ENCODE measurements at regions not wholly inside any gene's neighbourhood (a gene's known extent, or its start where the extent isn't known, plus 50 kb on each side); places are given as distances from the start of the nearest gene placed in this dataset.

DNA sequence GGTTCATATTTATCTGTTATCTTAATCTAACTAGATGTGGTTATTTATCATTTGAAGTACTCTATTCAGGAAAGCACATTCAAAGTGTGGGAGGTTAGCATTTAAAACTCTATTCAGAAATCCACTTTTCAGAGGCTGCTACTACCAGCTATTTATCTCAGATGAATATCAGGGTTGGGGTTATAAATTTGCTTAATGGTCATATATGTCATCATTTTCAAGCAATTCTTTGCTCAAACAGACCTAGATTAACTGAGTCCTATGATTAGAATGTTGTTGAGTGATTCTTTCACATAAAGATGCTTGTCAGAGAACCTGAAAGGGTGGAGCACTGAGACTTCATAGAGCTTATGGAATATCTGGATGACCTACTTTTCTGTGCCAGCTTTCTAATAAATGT, 436.9 kb upstream of the TGFBR2 start:
- Histone ChIP-seq H3K4me1 (ENCODE audit: control insufficient read depth, extremely low read depth, insufficient read depth, low read length) (no peaks in the 10 kb centered on the region), H3K9ac (ENCODE audit: control insufficient read depth, extremely low read depth, insufficient read depth, low read length) (no peak overlapping the region), H3K27ac (ENCODE audit: control insufficient read depth, insufficient read depth, low read length) (no peak overlapping the region), H3K4me2 (ENCODE audit: control insufficient read depth, extremely low read depth, insufficient read depth, low read depth, low read length) (no peak overlapping the region), H3K27me3 (ENCODE audit: control insufficient read depth, extremely low read depth, insufficient read depth, low read length) (no peaks in the 10 kb centered on the region), H3K4me3 (ENCODE audit: control insufficient read depth in 2 of 3, extremely low read depth in 1 of 3, insufficient read depth in 2 of 3, low read depth in 1 of 3, low read length in 3 of 3) (no peak overlapping the region), H3K9me3 (ENCODE audit: control insufficient read depth, low read depth, low read length) (no peaks in the 10 kb centered on the region), H3K9me1 (ENCODE audit: control insufficient read depth, extremely low read depth, insufficient read depth, low read length) (no peaks in the 10 kb centered on the region), H2AFZ (ENCODE audit: control insufficient read depth, low read length) (no peak overlapping the region), H4K20me1 (ENCODE audit: control insufficient read depth, extremely low read depth, insufficient read depth, low read length) (no peaks in the 10 kb centered on the region), H3K36me3 (ENCODE audit: control insufficient read depth in 2 of 2, extremely low read depth in 1 of 2, insufficient read depth in 2 of 2, low read length in 2 of 2) (no peaks in the 10 kb centered on the region), H3K79me2 (ENCODE audit: control insufficient read depth, insufficient read depth, low read length) (no peaks in the 10 kb centered on the region)
- DNase-seq (ENCODE audit: low read depth, low spot score) (no peak), FAIRE-seq (no peak)
- dilution Hi-C loops (cut with MboI; ENCODE audit: extremely low pct_ligation_motif_present, low sequenced_read_pairs), result no loop called here
- TF ChIP-seq, protein P1, sequence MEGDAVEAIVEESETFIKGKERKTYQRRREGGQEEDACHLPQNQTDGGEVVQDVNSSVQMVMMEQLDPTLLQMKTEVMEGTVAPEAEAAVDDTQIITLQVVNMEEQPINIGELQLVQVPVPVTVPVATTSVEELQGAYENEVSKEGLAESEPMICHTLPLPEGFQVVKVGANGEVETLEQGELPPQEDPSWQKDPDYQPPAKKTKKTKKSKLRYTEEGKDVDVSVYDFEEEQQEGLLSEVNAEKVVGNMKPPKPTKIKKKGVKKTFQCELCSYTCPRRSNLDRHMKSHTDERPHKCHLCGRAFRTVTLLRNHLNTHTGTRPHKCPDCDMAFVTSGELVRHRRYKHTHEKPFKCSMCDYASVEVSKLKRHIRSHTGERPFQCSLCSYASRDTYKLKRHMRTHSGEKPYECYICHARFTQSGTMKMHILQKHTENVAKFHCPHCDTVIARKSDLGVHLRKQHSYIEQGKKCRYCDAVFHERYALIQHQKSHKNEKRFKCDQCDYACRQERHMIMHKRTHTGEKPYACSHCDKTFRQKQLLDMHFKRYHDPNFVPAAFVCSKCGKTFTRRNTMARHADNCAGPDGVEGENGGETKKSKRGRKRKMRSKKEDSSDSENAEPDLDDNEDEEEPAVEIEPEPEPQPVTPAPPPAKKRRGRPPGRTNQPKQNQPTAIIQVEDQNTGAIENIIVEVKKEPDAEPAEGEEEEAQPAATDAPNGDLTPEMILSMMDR (optimal IDR thresholded peaks at IDR 0.05 in 1 of 3, IDR thresholded peaks at IDR 0.05 in 1 of 3, conservative IDR thresholded peaks at IDR 0.05 in 1 of 3; ENCODE audit: extremely low read depth in 1 of 3, insufficient read depth in 2 of 3, low read length in 3 of 3), result no peak
- TF ChIP-seq EZH2 (IDR thresholded peaks at IDR 0.05; ENCODE audit: low read length), result no peak

DNA sequence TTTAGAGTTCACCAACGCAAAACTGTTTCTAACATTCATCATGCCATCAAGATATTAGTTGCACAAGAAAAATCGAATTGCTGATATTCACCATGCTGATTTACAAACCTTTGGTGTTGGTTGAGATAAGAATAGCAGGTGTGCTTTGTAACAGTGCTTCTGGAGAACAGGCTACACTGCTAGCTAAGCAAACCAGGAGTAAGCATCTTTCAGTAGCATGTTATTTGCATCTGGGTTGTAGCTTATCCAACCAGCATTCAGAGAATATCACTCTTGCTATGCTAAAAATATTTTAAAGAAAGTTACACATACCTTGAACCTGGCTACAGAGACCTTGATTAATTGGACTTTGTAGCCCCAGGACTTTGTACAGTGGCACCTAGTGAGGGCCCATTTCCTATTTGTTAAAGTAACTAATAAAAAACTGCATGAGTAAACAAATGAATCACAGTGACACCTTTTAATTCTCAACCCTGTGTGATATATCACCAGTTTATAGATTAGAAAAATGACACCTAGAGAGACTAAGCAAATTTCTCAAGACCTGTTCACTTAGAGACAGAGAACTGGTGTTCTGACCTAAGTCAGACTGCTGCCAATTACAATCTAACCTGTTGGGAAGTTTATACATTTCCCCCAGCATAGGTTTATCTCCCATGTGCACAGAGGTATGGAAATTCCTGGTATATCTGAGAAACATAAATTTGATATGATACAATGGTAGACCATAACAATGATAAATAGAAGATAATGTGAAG, 435.5 kb upstream of the TGFBR2 start:
- Histone ChIP-seq H3K4me2 (ENCODE audit: control insufficient read depth, extremely low read depth, insufficient read depth, low read depth, low read length) (no peak overlapping the region), H4K20me1 (ENCODE audit: control insufficient read depth, extremely low read depth, insufficient read depth, low read length) (no peaks in the 10 kb centered on the region), H2AFZ (ENCODE audit: control insufficient read depth, low read length) (no peak overlapping the region), H3K79me2 (ENCODE audit: control insufficient read depth, insufficient read depth, low read length) (no peaks in the 10 kb centered on the region), H3K4me3 (ENCODE audit: control insufficient read depth in 2 of 3, extremely low read depth in 1 of 3, insufficient read depth in 2 of 3, low read depth in 1 of 3, low read length in 3 of 3) (no peak overlapping the region), H3K9me1 (ENCODE audit: control insufficient read depth, extremely low read depth, insufficient read depth, low read length) (no peaks in the 10 kb centered on the region), H3K36me3 (ENCODE audit: control insufficient read depth in 2 of 2, extremely low read depth in 1 of 2, insufficient read depth in 2 of 2, low read length in 2 of 2) (no peaks in the 10 kb centered on the region), H3K4me1 (ENCODE audit: control insufficient read depth, extremely low read depth, insufficient read depth, low read length) (no peaks in the 10 kb centered on the region), H3K27ac (ENCODE audit: control insufficient read depth, insufficient read depth, low read length) (no peak overlapping the region), H3K9me3 (ENCODE audit: control insufficient read depth, low read depth, low read length) (no peaks in the 10 kb centered on the region), H3K27me3 (ENCODE audit: control insufficient read depth, extremely low read depth, insufficient read depth, low read length) (no peaks in the 10 kb centered on the region), H3K9ac (ENCODE audit: control insufficient read depth, extremely low read depth, insufficient read depth, low read length) (no peak overlapping the region)
- FAIRE-seq (no peak), DNase-seq (ENCODE audit: low read depth, low spot score) (no peak)
- TF ChIP-seq, protein P1 (optimal IDR thresholded peaks at IDR 0.05 in 1 of 3, IDR thresholded peaks at IDR 0.05 in 1 of 3, conservative IDR thresholded peaks at IDR 0.05 in 1 of 3; ENCODE audit: extremely low read depth in 1 of 3, insufficient read depth in 2 of 3, low read length in 3 of 3), result no peak
- no peak for TF ChIP-seq EZH2 (IDR thresholded peaks at IDR 0.05; ENCODE audit: low read length)
- dilution Hi-C loops (cut with MboI; ENCODE audit: extremely low pct_ligation_motif_present, low sequenced_read_pairs), result no loop called here
